DMS 273 (cell line): ENCODE measurements at regions not wholly inside any gene's neighbourhood (a gene's known extent, or its start where the extent isn't known, plus 50 kb on each side); places are given as distances from the start of the nearest gene placed in this dataset.
"Not testable (repeated sequence)": the region's sequence is repeated elsewhere in the genome, so short reads cannot be mapped to it uniquely, and the experiment has no call there.

Source experiments
- DNase-seq: peaks from one replicate; lab custom pipeline; 2025; ENCODE audit not compliant: unreplicated experiment; lab: John Stamatoyannopoulos, UW

DNA sequence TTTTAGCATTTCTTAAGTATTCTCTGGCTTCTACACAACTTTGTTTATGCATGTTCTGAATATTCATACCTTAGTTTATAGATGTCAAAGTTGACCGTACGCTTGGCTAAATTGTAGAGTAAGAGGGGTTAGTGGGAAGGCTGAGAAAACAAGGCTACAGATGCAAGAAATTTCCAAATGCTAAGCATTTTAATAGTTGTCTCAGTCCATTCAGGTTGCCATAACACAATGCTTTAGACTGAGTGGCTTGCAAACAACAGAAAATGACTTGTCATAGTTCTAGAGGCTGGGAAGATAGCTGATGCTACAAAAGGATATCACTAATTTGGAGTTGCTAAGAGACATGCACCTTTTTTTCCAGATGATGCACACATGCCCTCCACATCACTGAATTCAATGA is 53.0 kb upstream of the C1QTNF3 start:
- not testable (repeated sequence) for DNase-seq

- not testable (repeated sequence) for DNase-seq
Observed at GRCh38 chr5:34099891-34100290, 56.9 kb upstream of the C1QTNF3 start.

GRCh38 chr5:34101567-34101966 is 58.6 kb upstream of the C1QTNF3 start:
- DNase-seq: not testable (repeated sequence)

DNA sequence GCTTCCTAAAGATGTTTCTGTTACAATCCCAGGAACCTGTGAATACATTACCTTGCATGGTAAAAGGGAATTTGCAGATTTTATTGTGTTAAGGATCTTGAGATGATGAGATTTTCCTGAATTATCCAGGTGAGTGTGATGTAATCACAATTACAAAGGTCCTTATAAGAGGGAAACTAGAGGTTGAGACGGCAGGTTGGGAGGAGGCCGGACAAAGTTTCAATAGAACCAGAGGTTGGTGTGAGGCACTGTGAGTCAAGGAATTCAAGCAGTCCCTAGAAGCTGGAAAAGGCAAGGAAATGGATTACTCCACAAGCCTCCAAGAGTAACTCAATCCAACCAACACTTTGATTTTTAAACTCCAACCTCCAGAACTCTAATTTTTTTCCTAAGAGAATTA is 65.9 kb upstream of the C1QTNF3 start:
- not testable (repeated sequence) for DNase-seq

DNA sequence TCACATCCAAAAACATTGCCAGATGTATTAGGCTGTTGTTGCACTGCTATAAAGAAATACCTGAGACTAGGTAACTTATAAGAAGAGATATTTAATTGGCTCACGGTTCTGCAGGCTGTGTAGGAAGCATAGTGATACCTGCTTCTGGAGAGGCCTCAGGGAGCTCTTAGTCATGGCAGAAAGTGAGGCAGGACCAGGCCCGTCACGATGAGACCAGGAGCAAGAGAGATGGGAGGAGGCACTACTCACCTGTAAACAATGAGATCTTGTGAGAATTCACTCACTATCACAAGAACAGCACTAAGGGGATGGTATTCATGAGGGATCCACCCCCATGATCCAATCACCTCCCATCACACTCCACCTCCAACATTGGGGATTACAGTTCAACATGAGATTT is 81.3 kb upstream of the C1QTNF3 start:
- not testable (repeated sequence) for DNase-seq

GRCh38 chr5:34125354-34125753 is 82.3 kb upstream of the C1QTNF3 start:
- not testable (repeated sequence) for DNase-seq

DNA sequence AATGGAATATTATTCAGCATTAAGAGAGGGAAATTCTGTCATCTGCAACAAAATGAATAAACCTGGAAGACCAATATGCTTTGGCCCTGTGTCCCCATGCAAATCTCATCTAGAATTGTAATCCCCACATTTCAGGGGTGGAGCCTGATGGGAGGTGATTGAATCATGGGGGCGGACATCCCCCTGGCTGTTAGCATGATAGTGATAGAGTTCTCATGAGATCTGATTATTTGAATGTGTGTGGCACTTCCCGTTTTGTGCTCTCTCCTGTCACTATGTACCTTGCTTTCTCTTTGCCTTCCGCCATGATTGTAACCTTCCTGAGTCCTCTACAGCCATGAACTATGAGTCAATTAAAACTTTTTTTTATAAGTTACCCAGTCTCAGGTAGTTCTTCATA is 83.7 kb upstream of the C1QTNF3 start:
- DNase-seq: not testable (repeated sequence)

DNA sequence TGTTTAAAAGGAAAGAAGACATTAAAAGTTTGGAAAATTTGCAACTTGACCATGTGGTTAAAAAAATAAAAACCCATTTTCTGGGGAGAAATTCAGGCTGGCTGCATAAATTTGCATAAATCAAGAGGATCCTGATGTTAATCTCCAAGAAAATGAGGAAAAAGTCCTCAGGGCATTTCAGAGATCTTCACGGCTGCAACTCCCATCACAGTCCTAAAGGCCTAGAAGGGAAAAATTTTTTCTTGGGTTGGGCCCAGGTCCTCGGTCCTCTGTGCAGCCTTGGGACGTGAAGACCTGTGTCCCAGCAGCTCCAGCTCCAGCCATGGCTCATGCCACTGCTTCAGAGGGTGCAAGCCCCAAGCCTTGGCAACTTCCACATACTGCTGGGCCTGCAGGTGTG is 84.8 kb upstream of the C1QTNF3 start:
- not testable (repeated sequence) for DNase-seq

DNA sequence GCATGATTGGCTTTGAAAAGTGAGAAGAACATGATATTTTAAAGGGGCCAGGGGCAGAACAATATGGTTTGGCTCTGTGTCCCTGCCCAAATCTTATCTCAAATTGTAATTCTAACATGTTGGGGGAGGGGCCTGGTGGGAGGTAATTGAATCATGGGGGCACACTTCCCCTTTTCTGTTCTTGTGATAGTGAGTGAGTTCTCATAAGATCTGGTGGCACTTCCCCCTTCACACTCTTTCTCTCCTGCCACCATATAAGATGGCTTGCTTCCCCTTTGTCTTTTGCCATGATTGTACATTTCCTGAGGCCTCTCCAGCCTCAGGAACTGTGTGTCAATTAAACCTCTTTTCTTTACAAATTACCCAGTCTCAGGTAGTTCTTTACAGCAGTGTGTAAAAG is 85.9 kb upstream of the C1QTNF3 start:
- not testable (repeated sequence) for DNase-seq

DNA sequence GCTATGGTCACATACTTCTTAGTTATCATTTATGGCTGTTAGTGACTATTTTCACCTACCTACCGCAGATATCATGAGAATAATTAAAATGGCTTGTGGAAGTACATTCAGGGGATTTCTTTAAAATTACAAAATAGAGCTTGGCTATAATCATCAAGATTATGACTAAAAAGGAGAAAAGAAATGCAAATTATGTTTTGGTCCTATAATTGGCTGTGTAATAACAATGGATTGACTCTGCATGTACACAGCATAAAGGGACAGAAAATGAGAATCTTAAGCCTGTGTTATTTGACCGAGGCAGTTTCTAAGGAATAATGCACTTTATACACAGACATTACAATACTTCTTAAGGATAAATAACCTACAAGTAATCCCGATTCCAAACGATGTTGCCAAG is 112.0 kb upstream of the C1QTNF3 start:
- DNase-seq: not testable (repeated sequence)

GRCh38 chr5:34156703-34157414 is 113.8 kb upstream of the C1QTNF3 start:
- not testable (repeated sequence) for DNase-seq

GRCh38 chr5:34160904-34161303 is 117.9 kb upstream of the C1QTNF3 start:
- DNase-seq: not testable (repeated sequence)

- DNase-seq: not testable (repeated sequence)
Observed at GRCh38 chr5:34171398-34171797, 128.4 kb upstream of the C1QTNF3 start.

- DNase-seq: not testable (repeated sequence)
Observed at GRCh38 chr5:34179453-34180190, 136.6 kb upstream of the C1QTNF3 start.

GRCh38 chr5:34180225-34180624 is 137.2 kb upstream of the C1QTNF3 start:
- DNase-seq: not testable (repeated sequence)

GRCh38 chr5:34180940-34181614 is 138.1 kb upstream of the C1QTNF3 start:
- DNase-seq: not testable (repeated sequence)

DNA sequence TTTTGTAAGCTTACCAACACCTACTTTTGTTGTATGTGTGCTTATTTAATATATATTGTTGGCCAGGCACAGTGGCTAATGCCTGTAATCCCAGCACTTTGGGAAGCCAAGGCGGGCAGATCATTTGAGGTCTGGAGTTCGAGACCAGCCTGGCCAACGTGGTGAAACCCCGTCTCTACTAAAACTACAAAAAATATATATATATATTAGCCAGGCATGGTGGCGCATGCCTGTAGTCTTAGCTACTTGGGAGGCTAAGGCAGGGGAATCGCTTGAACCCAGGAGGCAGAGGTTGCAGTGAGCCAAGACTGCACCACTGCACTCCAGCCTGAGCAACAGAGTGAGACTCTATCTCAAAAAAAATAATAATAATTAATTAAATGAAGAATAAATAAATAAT is 142.0 kb upstream of the C1QTNF3 start:
- not testable (repeated sequence) for DNase-seq

- DNase-seq: not testable (repeated sequence)
Observed at GRCh38 chr5:34185572-34185971, 142.6 kb upstream of the C1QTNF3 start.

GRCh38 chr5:34186108-34186507 is 143.1 kb upstream of the C1QTNF3 start:
- not testable (repeated sequence) for DNase-seq

GRCh38 chr5:34186865-34187264 is 143.9 kb upstream of the C1QTNF3 start:
- not testable (repeated sequence) for DNase-seq

- not testable (repeated sequence) for DNase-seq
Observed at GRCh38 chr5:34187441-34187840, 144.4 kb upstream of the C1QTNF3 start.
